Activated CD8-positive, alpha-beta T cell treated with anti-CD3 and anti-CD28 coated beads, Interleukin-2, amount 10 ng/mL, durations not matched to agents 7 days and 5 days (primary cell): ENCODE measurements at regions not wholly inside any gene's neighbourhood (a gene's known extent, or its start where the extent isn't known, plus 50 kb on each side); places are given as distances from the start of the nearest gene placed in this dataset.

Experiments used
- ATAC-seq: fragments of 150-1000 bp; cut with Tn5 transposase; one replicate; pipeline ENCODE4 v1.10.0; 2021; ENCODE audit warnings: moderate library complexity
- CTCF ChIA-PET: fragments of 350-600 bp; sonication (Branson Sonifier 250); formaldehyde crosslinking; loops from one replicate; lab custom pipeline; 2021; ENCODE audit warnings: antibody characterized with exemption; lab: Charles Lee
- POLR2A ChIA-PET: fragments of 350-600 bp; sonication (Branson Sonifier 250); formaldehyde crosslinking; loops from one replicate; lab custom pipeline; 2021; ENCODE audit warnings: antibody characterized with exemption; lab: Charles Lee
- DNase-seq: peaks from one replicate; pipeline ENCODE4 v3.0.0-alpha.2; 2020
- H3K27ac Mint-ChIP-seq: one replicate; pipeline ENCODE4 v1.8.0; 2021; ENCODE audit warnings: mild to moderate bottlenecking, mixed read lengths
- H3K27me3 Mint-ChIP-seq: one replicate; pipeline ENCODE4 v1.8.0; 2021; ENCODE audit warnings: low read depth, mixed read lengths
- H3K36me3 Mint-ChIP-seq: one replicate; pipeline ENCODE4 v1.8.0; 2021; ENCODE audit warnings: low read depth, mixed read lengths
- H3K4me1 Mint-ChIP-seq: one replicate; pipeline ENCODE4 v1.8.0; 2021; ENCODE audit warnings: low read depth, mixed read lengths
- H3K4me3 Mint-ChIP-seq: one replicate; pipeline ENCODE4 v1.8.0; 2021; ENCODE audit warnings: mild to moderate bottlenecking, mixed read lengths
- H3K9me3 Mint-ChIP-seq: one replicate; pipeline ENCODE4 v1.8.0; 2022; ENCODE audit warnings: mixed read lengths; ENCODE audit not compliant: insufficient read depth

GRCh38 chr14:51331486-51332367 is 91.7 kb downstream of the TMX1 start:
- POLR2A ChIA-PET, result no interaction called here
- Mint-ChIP-seq H3K4me3 (no peak overlapping the region), H3K27ac (no peak overlapping the region), H3K27me3 (peaks cover 17% of the 10 kb centered on the region), H3K36me3 (no peaks in the 10 kb centered on the region), H3K4me1 (peaks cover 7% of the 10 kb centered on the region), H3K9me3 (no peaks in the 10 kb centered on the region)
- no peak for DNase-seq
- ATAC-seq, result no peak
- CTCF ChIA-PET, result no interaction called here

GRCh38 chr14:51333299-51333698 is 93.3 kb downstream of the TMX1 start:
- H3K27me3 Mint-ChIP-seq, result peaks cover 8% of the 10 kb centered on the region
- no peak overlapping the region for H3K27ac Mint-ChIP-seq
- no peak overlapping the region for H3K4me3 Mint-ChIP-seq
- H3K4me1 Mint-ChIP-seq, result peaks cover 3% of the 10 kb centered on the region
- no peaks in the 10 kb centered on the region for H3K36me3 Mint-ChIP-seq
- DNase-seq (no peak), ATAC-seq (no peak)
- ChIA-PET CTCF (no interaction called here), POLR2A (no interaction called here)
- H3K9me3 Mint-ChIP-seq, result no peaks in the 10 kb centered on the region

- Mint-ChIP-seq H3K27ac (no peak overlapping the region), H3K4me3 (no peak overlapping the region), H3K9me3 (no peaks in the 10 kb centered on the region), H3K36me3 (no peaks in the 10 kb centered on the region), H3K4me1 (no peaks in the 10 kb centered on the region), H3K27me3 (peaks cover 3% of the 10 kb centered on the region)
- ChIA-PET CTCF (no interaction called here), POLR2A (no interaction called here)
- DNase-seq, result no peak
- ATAC-seq, result no peak
Measured at GRCh38 chr14:51333901-51334521, 94.0 kb downstream of the TMX1 start.

GRCh38 chr14:51334566-51334965 is 94.5 kb downstream of the TMX1 start:
- ChIA-PET POLR2A (no interaction called here), CTCF (no interaction called here)
- no peak for ATAC-seq
- Mint-ChIP-seq H3K4me3 (no peak overlapping the region), H3K27me3 (no peaks in the 10 kb centered on the region), H3K27ac (no peak overlapping the region), H3K4me1 (no peaks in the 10 kb centered on the region), H3K36me3 (no peaks in the 10 kb centered on the region), H3K9me3 (no peaks in the 10 kb centered on the region)
- DNase-seq, result no peak

- Mint-ChIP-seq H3K27me3 (no peaks in the 10 kb centered on the region), H3K36me3 (no peaks in the 10 kb centered on the region), H3K4me1 (no peaks in the 10 kb centered on the region), H3K4me3 (no peak overlapping the region), H3K9me3 (no peaks in the 10 kb centered on the region), H3K27ac (no peak overlapping the region)
- POLR2A ChIA-PET, result no interaction called here
- ATAC-seq, result no peak
- no peak for DNase-seq
- CTCF ChIA-PET, result no interaction called here
Measured at GRCh38 chr14:51335531-51335930, 95.5 kb downstream of the TMX1 start.

- Mint-ChIP-seq H3K27ac (no peak overlapping the region), H3K27me3 (no peaks in the 10 kb centered on the region), H3K4me3 (no peak overlapping the region), H3K36me3 (no peaks in the 10 kb centered on the region), H3K9me3 (no peaks in the 10 kb centered on the region), H3K4me1 (no peaks in the 10 kb centered on the region)
- ChIA-PET CTCF (no interaction called here), POLR2A (no interaction called here)
- no peak for DNase-seq
- ATAC-seq, result no peak
Measured at GRCh38 chr14:51335961-51336723, 96.1 kb downstream of the TMX1 start.

- H3K36me3 Mint-ChIP-seq, result no peaks in the 10 kb centered on the region
- H3K27ac Mint-ChIP-seq, result no peak overlapping the region
- no peaks in the 10 kb centered on the region for H3K9me3 Mint-ChIP-seq
- no peak overlapping the region for H3K4me3 Mint-ChIP-seq
- no peaks in the 10 kb centered on the region for H3K4me1 Mint-ChIP-seq
- H3K27me3 Mint-ChIP-seq, result no peaks in the 10 kb centered on the region
- no peak for ATAC-seq
- DNase-seq, result no peak
- ChIA-PET CTCF (no interaction called here), POLR2A (no interaction called here)
Measured at GRCh38 chr14:51336734-51337133, 96.7 kb downstream of the TMX1 start.

GRCh38 chr14:51337520-51337919 is 97.5 kb downstream of the TMX1 start:
- ChIA-PET POLR2A (no interaction called here), CTCF (no interaction called here)
- Mint-ChIP-seq H3K9me3 (no peaks in the 10 kb centered on the region), H3K4me1 (no peaks in the 10 kb centered on the region), H3K27me3 (no peaks in the 10 kb centered on the region), H3K4me3 (no peak overlapping the region), H3K36me3 (no peaks in the 10 kb centered on the region), H3K27ac (no peak overlapping the region)
- DNase-seq (no peak), ATAC-seq (no peak)

GRCh38 chr14:51341338-51341737 is 101.3 kb downstream of the TMX1 start:
- Mint-ChIP-seq H3K4me3 (no peak overlapping the region), H3K27me3 (peaks cover 6% of the 10 kb centered on the region), H3K4me1 (no peaks in the 10 kb centered on the region), H3K27ac (no peak overlapping the region), H3K36me3 (no peaks in the 10 kb centered on the region), H3K9me3 (no peaks in the 10 kb centered on the region)
- CTCF ChIA-PET, result no interaction called here
- DNase-seq, result no peak
- POLR2A ChIA-PET, result interaction anchor here (0.6 kb wide), 1 partner anchor 671 kb away, joined by 3 read pairs; no protein-coding TSS in a partner anchor
- no peak for ATAC-seq

- no peak for ATAC-seq
- CTCF ChIA-PET, result interaction anchor here (0.7 kb wide), 1 partner anchor 27 kb away, joined by 3 read pairs; no protein-coding TSS in a partner anchor
- H3K4me1 Mint-ChIP-seq, result no peaks in the 10 kb centered on the region
- no peak for DNase-seq
- H3K27ac Mint-ChIP-seq, result no peak overlapping the region
- H3K36me3 Mint-ChIP-seq, result no peaks in the 10 kb centered on the region
- H3K9me3 Mint-ChIP-seq, result no peaks in the 10 kb centered on the region
- H3K4me3 Mint-ChIP-seq, result no peak overlapping the region
- H3K27me3 Mint-ChIP-seq, result peaks cover 6% of the 10 kb centered on the region
- POLR2A ChIA-PET, result no interaction called here
Measured at GRCh38 chr14:51342226-51342625, 102.2 kb downstream of the TMX1 start.

- Mint-ChIP-seq H3K27me3 (no peaks in the 10 kb centered on the region), H3K9me3 (no peaks in the 10 kb centered on the region), H3K4me3 (no peak overlapping the region), H3K36me3 (no peaks in the 10 kb centered on the region), H3K27ac (no peak overlapping the region), H3K4me1 (no peaks in the 10 kb centered on the region)
- ChIA-PET POLR2A (no interaction called here), CTCF (no interaction called here)
- ATAC-seq (no peak), DNase-seq (no peak)
Measured at GRCh38 chr14:51351997-51352396, 112.0 kb downstream of the TMX1 start.

- Mint-ChIP-seq H3K9me3 (no peaks in the 10 kb centered on the region), H3K27ac (no peak overlapping the region), H3K27me3 (no peaks in the 10 kb centered on the region), H3K4me1 (no peaks in the 10 kb centered on the region), H3K4me3 (no peak overlapping the region), H3K36me3 (no peaks in the 10 kb centered on the region)
- ChIA-PET CTCF (no interaction called here), POLR2A (no interaction called here)
- DNase-seq (no peak), ATAC-seq (no peak)
Measured at GRCh38 chr14:51353901-51354300, 113.9 kb downstream of the TMX1 start.
